ENCODE measurements at regions not wholly inside any gene's neighbourhood (a gene's known extent, or its start where the extent isn't known, plus 50 kb on each side); places are given as distances from the start of the nearest gene placed in this dataset.

- DNase-seq, result no peak
Measured at GRCh38 chr13:63436325-63436668, 2020.6 kb upstream of the PCDH20 start.

DNA sequence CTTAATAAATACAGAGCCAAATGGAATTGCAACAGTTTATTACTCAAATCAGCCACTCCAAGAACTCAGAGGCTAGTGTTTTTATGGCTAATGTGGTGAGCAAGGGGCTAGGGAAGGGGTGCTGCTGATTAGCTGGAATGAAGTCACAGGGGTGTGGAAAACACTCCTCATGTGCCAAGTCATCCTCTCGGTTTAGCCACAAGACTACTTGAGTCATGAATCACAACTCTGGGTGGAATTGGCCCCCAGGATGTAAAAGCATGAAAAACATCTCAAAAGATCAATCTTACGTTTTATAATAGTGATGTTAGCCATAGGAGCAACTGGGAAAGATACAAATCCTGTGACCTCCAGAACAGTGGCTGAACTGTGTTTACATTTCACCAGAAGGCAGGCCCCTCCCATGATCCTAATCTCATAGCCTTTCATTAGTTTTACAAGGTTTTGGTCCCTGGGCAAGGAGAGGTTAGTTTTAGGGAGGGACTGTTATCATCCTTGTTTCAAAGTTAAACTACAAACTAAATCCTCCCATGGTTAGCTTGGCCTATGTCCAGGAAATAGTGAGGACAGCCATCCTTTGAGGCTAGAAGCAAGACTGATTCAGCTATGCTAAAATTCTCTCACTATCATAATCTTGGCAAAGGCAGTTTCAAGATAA is 2020.1 kb upstream of the PCDH20 start:
- no peak for DNase-seq

DNA sequence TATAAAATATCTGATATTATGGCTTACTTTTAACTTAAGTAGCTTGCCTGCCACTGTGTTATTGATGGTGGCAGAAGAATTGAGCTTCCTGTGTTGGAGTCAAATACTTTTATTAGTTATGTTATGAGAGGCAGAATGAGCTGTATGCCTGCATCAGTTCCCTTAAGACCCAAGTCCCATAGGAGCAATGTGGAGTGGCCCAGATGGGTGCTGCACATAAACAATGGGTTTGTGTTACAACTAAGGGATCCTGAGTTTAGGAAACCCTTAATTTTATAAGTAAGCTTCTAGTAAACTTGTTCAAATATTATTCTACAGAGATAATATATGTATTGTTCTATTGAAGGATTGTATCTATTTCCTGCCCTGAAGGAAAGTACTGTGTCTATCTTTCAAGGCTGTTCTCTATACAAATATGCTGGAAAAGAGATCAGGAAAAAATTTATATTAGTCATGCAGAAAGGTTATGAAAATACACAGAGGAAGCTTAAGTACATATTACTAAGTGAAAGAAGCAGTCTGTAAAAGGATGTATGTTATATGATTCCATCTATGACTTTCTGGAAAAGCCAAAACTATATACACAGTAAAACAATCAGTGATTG is 2018.0 kb upstream of the PCDH20 start:
- no peak for DNase-seq

- no peak for DNase-seq
Measured at GRCh38 chr13:63427170-63427569, 2011.5 kb upstream of the PCDH20 start.

DNA sequence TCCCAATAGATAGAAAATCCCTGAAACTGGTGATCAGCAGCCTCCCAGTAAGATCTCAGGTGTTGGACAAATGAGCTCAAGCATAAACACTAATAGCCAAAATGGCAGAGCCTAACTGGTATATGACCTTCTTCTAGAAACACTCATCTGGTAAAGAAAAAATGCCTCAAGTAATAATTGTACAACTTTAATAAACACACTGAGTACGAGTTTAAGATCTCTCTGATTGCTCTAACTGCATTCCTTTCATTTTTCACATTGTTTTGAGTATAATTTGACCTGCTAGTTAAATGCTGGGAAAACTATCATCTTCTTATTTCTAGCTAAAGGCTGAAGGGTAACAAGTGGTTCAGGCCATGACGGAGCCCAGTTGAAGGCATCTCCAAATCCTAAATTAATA is 2009.5 kb upstream of the PCDH20 start:
- no peak for DNase-seq

- DNase-seq, result no peak
Measured at GRCh38 chr13:63421123-63421522, 2005.5 kb upstream of the PCDH20 start.

DNA sequence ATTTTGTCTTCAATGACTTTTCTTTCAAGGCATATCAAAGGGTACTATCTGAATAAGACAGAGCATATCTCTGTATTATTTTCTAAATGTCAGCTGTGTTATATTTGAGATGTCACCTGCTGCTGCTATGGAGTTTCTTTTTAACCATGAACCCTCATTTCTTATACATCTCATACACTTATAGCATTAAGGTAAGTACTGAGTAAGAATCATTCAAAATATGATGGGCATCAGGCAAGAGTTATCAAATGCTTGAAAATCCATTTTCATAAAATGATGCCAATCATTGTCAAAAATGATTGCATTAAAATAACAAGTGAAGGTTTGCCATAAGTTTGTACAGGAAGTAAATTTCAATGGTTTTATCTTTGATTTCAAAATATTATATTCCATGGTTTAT is 2005.0 kb upstream of the PCDH20 start:
- DNase-seq, result no peak

GRCh38 chr13:63414247-63414646 is 1998.6 kb upstream of the PCDH20 start:
- DNase-seq, result no peak

- DNase-seq, result no peak
Measured at GRCh38 chr13:63409791-63410351, 1994.2 kb upstream of the PCDH20 start.

GRCh38 chr13:63408331-63409189 is 1992.9 kb upstream of the PCDH20 start:
- DNase-seq, result no peak

- DNase-seq, result no peak
Measured at GRCh38 chr13:63403733-63404132, 1988.1 kb upstream of the PCDH20 start.

GRCh38 chr13:63396746-63397145 is 1981.1 kb upstream of the PCDH20 start:
- DNase-seq, result no peak

GRCh38 chr13:63393112-63393511 is 1977.5 kb upstream of the PCDH20 start:
- DNase-seq, result no peak

DNA sequence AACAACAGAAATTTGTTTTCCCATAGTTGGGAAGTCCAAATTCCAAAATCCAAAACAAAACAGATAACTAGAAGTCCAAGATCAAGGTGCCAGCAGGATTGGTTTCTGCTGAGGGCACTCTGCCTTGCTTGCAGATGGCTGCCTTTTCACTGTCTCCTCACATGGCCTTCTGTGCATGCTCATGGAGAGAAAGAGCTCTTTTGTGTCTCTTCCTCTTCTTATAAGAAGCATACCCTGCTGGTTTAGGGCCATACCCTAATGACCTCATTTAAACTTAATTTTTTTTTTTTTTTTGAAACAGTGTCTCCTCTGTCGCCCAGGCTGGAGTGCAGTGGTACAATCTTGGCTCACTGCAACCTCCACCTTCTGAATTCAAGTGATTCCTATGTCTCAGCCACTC is 1974.1 kb upstream of the PCDH20 start:
- no peak for DNase-seq

DNA sequence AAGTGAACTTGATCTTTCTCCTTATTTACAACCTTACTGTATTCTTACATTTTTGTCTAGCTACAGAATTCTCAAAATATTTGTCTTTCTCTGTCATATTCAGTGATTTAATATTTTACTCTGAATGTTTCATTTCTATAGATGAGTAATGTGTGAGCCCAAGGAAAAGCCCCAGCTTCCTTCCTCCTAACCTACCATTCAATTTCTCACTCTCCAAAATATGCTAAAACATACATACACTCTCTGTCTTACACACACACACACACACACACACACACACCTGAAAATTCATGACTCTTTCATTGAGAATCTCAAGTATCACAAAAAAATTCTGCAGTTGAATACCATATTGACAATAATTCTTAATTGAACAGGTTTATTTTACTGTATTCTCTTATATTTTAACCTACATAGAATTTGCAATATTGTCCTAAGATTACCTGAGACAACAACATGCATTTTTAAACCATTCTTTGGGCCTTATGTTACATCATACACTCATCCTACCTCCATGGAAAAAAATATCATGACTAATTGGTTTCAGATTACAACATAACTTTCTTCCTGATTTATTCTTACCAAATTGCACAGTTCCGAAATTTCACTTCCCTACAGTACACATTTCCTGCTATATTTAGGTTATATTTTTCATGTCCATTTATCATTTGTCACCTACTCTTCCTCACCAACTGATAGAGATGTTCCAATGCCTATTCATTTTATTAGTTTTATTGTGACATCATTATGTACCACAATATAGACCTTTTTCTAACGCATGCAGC is 1965.6 kb upstream of the PCDH20 start:
- no peak for DNase-seq

GRCh38 chr13:63377986-63378385 is 1962.3 kb upstream of the PCDH20 start:
- DNase-seq, result no peak

- DNase-seq, result no peak
Measured at GRCh38 chr13:63370101-63370500, 1954.5 kb upstream of the PCDH20 start.

DNA sequence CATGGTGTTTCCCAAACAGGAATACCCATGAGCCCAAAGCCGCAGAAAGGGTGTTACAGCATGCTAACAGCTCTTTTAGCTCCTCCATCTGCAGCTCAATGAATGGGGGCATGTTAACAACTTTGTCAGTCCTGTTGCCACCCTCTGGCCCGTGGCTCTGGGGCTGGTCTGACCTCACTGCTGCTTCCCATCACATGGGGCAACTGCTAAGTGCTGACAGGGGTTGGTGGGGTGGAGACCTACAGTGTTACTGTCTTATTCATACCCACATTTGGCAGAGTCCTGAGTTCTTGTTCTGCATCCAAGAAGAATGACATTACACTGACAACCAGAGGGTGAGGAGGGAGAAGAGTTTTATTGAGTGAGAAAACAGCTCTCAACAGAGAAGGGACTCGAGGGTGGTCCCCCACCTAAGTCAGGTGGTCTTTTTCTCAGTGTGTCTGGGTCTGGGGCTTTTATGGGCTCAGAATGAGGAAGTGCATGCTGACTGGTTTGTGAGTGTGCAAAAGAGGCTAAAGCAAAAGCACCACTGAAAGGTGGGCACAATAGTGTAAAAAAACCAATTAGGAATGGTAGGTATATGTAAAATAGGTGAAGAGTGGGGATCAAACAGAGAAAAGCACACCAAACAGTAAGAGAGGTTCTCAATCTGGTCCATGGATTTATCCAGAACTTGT is 1952.0 kb upstream of the PCDH20 start:
- DNase-seq, result no peak

DNA sequence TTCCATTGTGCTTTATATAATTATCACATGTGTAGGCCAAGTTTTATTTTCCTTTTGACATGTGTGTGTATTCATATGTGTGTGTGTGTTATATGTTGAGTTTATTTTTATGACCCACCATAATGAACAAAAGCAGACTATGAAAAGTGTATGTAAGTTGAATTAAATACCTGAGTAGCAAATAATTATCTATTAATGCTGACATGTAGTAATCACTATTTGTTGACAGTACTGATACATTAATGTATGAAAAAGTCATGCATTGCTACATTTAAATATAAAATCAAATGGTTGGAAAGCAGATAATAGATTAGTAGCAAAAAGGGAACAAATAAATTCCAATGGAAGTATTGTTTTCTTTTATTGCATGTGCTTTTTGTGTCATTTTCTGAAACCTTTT is 1948.5 kb upstream of the PCDH20 start:
- DNase-seq, result no peak

DNA sequence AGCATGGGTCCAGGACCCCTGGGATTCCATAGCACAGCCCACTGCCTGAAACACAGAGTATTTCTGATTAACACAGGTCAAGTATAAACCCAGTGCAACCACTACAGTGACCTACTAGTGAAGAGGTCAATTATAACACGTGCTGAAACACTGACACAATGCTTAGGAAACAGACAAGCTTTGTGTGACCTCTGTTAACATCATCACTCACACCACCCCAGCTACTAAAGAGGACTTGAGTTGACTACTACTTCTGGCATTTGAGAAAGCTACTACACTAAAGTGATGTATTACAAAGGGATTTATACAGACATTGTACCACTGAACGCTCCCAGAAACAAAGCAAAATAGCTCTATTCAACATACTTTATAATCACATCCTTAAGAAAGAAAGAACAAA is 1935.9 kb upstream of the PCDH20 start:
- no peak for DNase-seq

GRCh38 chr13:63351081-63351480 is 1935.4 kb upstream of the PCDH20 start:
- no peak for DNase-seq

- no peak for DNase-seq
Measured at GRCh38 chr13:63345835-63346234, 1930.2 kb upstream of the PCDH20 start.

DNA sequence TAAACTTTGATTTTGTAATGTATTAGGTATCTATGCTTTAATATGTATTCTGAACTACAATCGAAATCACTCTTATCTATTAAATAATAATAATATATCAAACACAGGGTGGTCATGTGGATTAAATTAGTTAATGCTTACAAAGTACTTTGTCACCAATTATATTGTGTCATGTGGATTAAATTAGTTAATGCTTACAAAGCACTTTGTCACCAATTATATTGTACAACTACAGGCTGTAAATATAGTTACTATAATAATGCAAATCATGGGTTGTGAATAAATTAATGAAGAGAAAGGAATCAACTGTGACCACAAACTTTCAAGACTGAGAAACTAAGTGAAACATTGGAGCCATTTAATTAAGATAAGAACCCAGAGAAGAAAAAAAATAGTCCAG is 1929.1 kb upstream of the PCDH20 start:
- no peak for DNase-seq

All from stimulated activated CD4-positive, alpha-beta T cell treated with anti-CD3 and anti-CD28 coated beads, Interleukin-15, amount 100 ng/mL, for 24 hours (primary cell).